DND-41 (cell line): ENCODE measurements at regions not wholly inside any gene's neighbourhood (a gene's known extent, or its start where the extent isn't known, plus 50 kb on each side); places are given as distances from the start of the nearest gene placed in this dataset.

Source experiments
- CTCF ChIP-seq: IDR thresholded peaks from 2 replicates; pipeline ENCODE4 v1.5.1; 2012; ENCODE audit warnings: borderline replicate concordance, low read length, moderate library complexity, mild to moderate bottlenecking; ENCODE audit not compliant: poor library complexity, severe bottlenecking; ENCODE audit errors: extremely low read depth
- EZH2 ChIP-seq: IDR thresholded peaks from 3 replicates; pipeline ENCODE4 v1.6.1; 2012; ENCODE audit warnings: borderline replicate concordance, low read depth, mild to moderate bottlenecking, moderate library complexity, low read length, inconsistent platforms; ENCODE audit not compliant: severe bottlenecking

- no peak for TF ChIP-seq CTCF
- TF ChIP-seq EZH2, result no peak
Observed at GRCh38 chr18:38397094-38397493, 831.5 kb upstream of the CELF4 start.
